ENCODE measurements at regions not wholly inside any gene's neighbourhood (a gene's known extent, or its start where the extent isn't known, plus 50 kb on each side); places are given as distances from the start of the nearest gene placed in this dataset.

DNA sequence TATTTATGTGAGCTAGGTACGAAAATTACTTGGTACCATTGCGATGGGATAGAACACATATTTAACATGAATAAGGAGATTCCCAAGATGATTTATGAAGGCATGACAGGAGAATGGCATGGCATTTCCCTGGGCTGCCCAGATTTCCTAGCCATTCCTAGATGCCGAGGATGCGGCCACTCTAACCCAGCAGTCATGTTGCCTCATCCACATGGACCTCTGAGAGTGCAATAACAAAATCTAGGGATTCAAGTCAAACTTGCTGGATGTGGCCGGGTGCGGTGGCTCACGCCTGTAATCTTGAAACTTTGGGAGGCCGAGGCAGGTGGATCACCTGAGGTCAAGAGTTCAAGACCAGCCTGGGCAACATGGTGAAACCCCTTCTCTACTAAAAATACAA, 110.8 kb upstream of the ARL4C start:
- ATAC-seq, result no peak
- H3K4me1 Mint-ChIP-seq, result no peaks in the 10 kb centered on the region

DNA sequence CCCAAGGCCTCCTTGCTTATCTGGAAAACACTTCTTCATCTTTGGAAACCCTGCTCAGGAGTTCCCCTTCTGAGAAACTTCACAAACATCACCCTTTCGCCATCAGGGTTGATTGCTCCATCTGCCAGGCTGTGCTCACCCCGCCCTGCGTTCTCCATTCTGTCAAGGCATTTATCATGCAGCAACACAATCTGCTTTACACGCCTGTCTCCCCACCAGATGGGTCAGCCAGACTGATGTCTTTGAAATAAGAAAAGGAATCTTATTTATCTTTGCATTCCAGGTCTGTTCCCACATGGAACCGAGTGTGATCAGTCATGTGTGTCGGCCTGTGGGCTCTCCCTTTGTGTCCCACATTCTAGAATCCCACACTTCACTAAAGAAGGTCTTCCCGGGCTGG, 110.0 kb upstream of the ARL4C start:
- intact Hi-C loops (cut with micrococcal nuclease), result no loop called here
- Mint-ChIP-seq H3K9me3 (peaks cover 0 to under 1% of the 10 kb centered on the region in 2 donors), H3K27ac (no peak overlapping the region), H3K27me3 (ENCODE audit: low read depth in 2 of 2) (peaks cover 18 to 19% of the 10 kb centered on the region in 2 donors), H3K4me1 (no peaks in the 10 kb centered on the region), H3K4me3 (no peak overlapping the region), H3K36me3 (no peaks in the 10 kb centered on the region)
- Histone ChIP-seq H3K27me3 (ENCODE audit: control insufficient read depth, insufficient read depth, low read length) (no peaks in the 10 kb centered on the region), H3K4me3 (ENCODE audit: low read length) (no peak overlapping the region), H3K27ac (ENCODE audit: low read length) (no peak overlapping the region), H3K9me3 (ENCODE audit: control insufficient read depth, insufficient read depth, low read length) (no peaks in the 10 kb centered on the region), H3K4me1 (ENCODE audit: control insufficient read depth, insufficient read depth, low read length) (no peaks in the 10 kb centered on the region), H3K36me3 (ENCODE audit: control insufficient read depth, insufficient read depth, low read length) (no peaks in the 10 kb centered on the region)
- TF ChIP-seq, protein P1, sequence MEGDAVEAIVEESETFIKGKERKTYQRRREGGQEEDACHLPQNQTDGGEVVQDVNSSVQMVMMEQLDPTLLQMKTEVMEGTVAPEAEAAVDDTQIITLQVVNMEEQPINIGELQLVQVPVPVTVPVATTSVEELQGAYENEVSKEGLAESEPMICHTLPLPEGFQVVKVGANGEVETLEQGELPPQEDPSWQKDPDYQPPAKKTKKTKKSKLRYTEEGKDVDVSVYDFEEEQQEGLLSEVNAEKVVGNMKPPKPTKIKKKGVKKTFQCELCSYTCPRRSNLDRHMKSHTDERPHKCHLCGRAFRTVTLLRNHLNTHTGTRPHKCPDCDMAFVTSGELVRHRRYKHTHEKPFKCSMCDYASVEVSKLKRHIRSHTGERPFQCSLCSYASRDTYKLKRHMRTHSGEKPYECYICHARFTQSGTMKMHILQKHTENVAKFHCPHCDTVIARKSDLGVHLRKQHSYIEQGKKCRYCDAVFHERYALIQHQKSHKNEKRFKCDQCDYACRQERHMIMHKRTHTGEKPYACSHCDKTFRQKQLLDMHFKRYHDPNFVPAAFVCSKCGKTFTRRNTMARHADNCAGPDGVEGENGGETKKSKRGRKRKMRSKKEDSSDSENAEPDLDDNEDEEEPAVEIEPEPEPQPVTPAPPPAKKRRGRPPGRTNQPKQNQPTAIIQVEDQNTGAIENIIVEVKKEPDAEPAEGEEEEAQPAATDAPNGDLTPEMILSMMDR (IDR thresholded peaks at IDR 0.05), result no peak
- DNase-seq (no peak), ATAC-seq (no peak)
- WGBS (ENCODE audit: insufficient coverage), result 83% methylated on average over 7 of the region's 7 CpGs

More for the DNA sequence above, 110.8 kb upstream of the ARL4C start:
- no peaks in the 10 kb centered on the region for H3K36me3 ChIP-seq (ENCODE audit: control insufficient read depth, insufficient read depth, low read length)
- H3K27me3 ChIP-seq (ENCODE audit: control insufficient read depth, insufficient read depth, low read length), result no peaks in the 10 kb centered on the region
- H3K9me3 ChIP-seq (ENCODE audit: control insufficient read depth, insufficient read depth, low read length), result no peaks in the 10 kb centered on the region
- Mint-ChIP-seq H3K36me3 (no peaks in the 10 kb centered on the region), H3K4me3 (no peak overlapping the region), H3K27ac (no peak overlapping the region), H3K9me3 (peaks cover 0 to 5% of the 10 kb centered on the region in 2 donors), H3K27me3 (ENCODE audit: low read depth in 2 of 2) (peaks cover 23 to 25% of the 10 kb centered on the region in 2 donors)
- DNase-seq, result no peak
- no peak overlapping the region for H3K27ac ChIP-seq (ENCODE audit: low read length)
- 79% methylated on average over 8 of the region's 8 CpGs for WGBS (ENCODE audit: insufficient coverage)
- TF ChIP-seq, protein P1 (IDR thresholded peaks at IDR 0.05), result no peak
- no peaks in the 10 kb centered on the region for H3K4me1 ChIP-seq (ENCODE audit: control insufficient read depth, insufficient read depth, low read length)
- no peak overlapping the region for H3K4me3 ChIP-seq (ENCODE audit: low read length)
- intact Hi-C loops (cut with micrococcal nuclease), result no loop called here

DNA sequence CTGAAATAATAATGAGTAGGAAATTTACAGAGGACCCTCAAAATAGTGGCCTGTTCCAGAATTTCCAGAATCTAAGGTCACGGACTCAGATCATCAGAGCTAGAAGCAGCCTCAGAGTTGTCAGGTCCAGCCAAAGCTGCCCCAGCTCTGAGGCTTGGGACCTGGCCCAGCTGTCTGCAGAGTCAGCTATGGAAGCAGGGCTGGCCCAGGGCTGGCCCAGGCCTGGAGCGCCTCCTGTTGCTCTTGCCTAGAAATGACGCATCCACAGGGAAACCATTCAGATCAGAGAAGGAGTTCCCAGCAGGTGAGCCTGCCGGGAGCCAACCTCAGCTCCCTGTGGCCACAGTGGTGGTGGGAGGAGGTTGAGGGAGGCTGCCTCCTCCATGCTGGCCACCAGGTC, 106.7 kb upstream of the ARL4C start:
- Mint-ChIP-seq H3K4me3 (no peak overlapping the region), H3K27me3 (ENCODE audit: low read depth in 2 of 2) (peaks cover 14 to 22% of the 10 kb centered on the region in 2 donors), H3K9me3 (no peaks in the 10 kb centered on the region), H3K27ac (no peak overlapping the region), H3K4me1 (no peaks in the 10 kb centered on the region), H3K36me3 (no peaks in the 10 kb centered on the region)
- 92% methylated on average over 4 of the region's 4 CpGs for WGBS (ENCODE audit: insufficient coverage)
- Histone ChIP-seq H3K27ac (ENCODE audit: low read length) (no peak overlapping the region), H3K27me3 (ENCODE audit: control insufficient read depth, insufficient read depth, low read length) (no peaks in the 10 kb centered on the region), H3K4me1 (ENCODE audit: control insufficient read depth, insufficient read depth, low read length) (no peaks in the 10 kb centered on the region), H3K36me3 (ENCODE audit: control insufficient read depth, insufficient read depth, low read length) (no peaks in the 10 kb centered on the region), H3K9me3 (ENCODE audit: control insufficient read depth, insufficient read depth, low read length) (no peaks in the 10 kb centered on the region), H3K4me3 (ENCODE audit: low read length) (no peak overlapping the region)
- TF ChIP-seq, protein P1 (IDR thresholded peaks at IDR 0.05), result no peak
- DNase-seq (no peak), ATAC-seq (no peak)
- intact Hi-C loops (cut with micrococcal nuclease), result no loop called here

DNA sequence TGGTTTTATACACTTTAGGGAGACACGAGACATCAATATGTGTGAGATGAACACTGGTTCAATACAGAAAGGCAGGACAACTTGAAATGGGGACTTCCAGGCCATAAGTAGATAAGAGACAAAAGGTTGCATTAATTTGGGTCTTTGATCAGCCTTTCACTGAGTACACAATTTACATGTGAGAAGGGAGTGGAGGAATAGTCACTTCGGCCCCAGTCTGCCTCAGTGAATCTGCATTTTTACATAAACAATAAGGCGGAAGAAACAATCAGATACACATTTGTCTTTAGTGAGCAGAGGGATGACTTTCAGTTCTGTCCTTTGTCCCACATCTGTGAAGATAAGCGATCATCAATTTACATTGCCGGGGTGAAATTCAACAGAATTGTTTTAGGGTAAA, 104.3 kb upstream of the ARL4C start:
- Histone ChIP-seq H3K27ac (ENCODE audit: low read length) (no peak overlapping the region), H3K4me3 (ENCODE audit: low read length) (no peak overlapping the region), H3K9me3 (ENCODE audit: control insufficient read depth, insufficient read depth, low read length) (no peaks in the 10 kb centered on the region), H3K36me3 (ENCODE audit: control insufficient read depth, insufficient read depth, low read length) (no peaks in the 10 kb centered on the region), H3K4me1 (ENCODE audit: control insufficient read depth, insufficient read depth, low read length) (no peaks in the 10 kb centered on the region), H3K27me3 (ENCODE audit: control insufficient read depth, insufficient read depth, low read length) (no peaks in the 10 kb centered on the region)
- Mint-ChIP-seq H3K36me3 (no peaks in the 10 kb centered on the region), H3K27ac (no peak overlapping the region), H3K27me3 (ENCODE audit: low read depth in 2 of 2) (peaks cover 12 to 29% of the 10 kb centered on the region in 2 donors), H3K9me3 (no peaks in the 10 kb centered on the region), H3K4me3 (no peak overlapping the region), H3K4me1 (no peaks in the 10 kb centered on the region)
- WGBS (ENCODE audit: insufficient coverage), result 82% methylated on average over 4 of the region's 5 CpGs
- DNase-seq, result no peak
- TF ChIP-seq, protein P1 (IDR thresholded peaks at IDR 0.05), result no peak
- ATAC-seq, result no peak
- intact Hi-C loops (cut with micrococcal nuclease), result no loop called here

All from natural killer cell (primary cell).